Stimulated activated CD4-positive, alpha-beta T cell treated with anti-CD3 and anti-CD28 coated beads, TNF-alpha, amount 100 ng/mL, for 24 hours (primary cell): ENCODE measurements at regions not wholly inside any gene's neighbourhood (a gene's known extent, or its start where the extent isn't known, plus 50 kb on each side); places are given as distances from the start of the nearest gene placed in this dataset.
"Not testable (repeated sequence)": the region's sequence is repeated elsewhere in the genome, so short reads cannot be mapped to it uniquely, and the experiment has no call there.

Experiments
- DNase-seq, 3 experiments: peaks; one replicate each; pipeline ENCODE4 v3.0.0-alpha.2; 2020; ENCODE audit warnings: low read depth in 3 of 3

- DNase-seq: no peak
These were observed 52.6 kb upstream of the JUN start for GRCh38 chr1:58836408-58836807.

GRCh38 chr1:58837886-58838285 lies 54.0 kb upstream of the JUN start:
- DNase-seq: no peak

- DNase-seq: no peak
These were observed 55.4 kb upstream of the JUN start for GRCh38 chr1:58839147-58839795.

- no peak for DNase-seq
These were observed 56.3 kb upstream of the JUN start for GRCh38 chr1:58839846-58840835.

- DNase-seq: no peak
These were observed 57.6 kb upstream of the JUN start for GRCh38 chr1:58841455-58841854.

- DNase-seq: no peak
These were observed 59.1 kb upstream of the JUN start for GRCh38 chr1:58842941-58843340.

GRCh38 chr1:58844176-58844575 lies 60.3 kb upstream of the JUN start:
- DNase-seq: no peak

- no peak for DNase-seq
These were observed 62.1 kb upstream of the JUN start for GRCh38 chr1:58845942-58846341.

GRCh38 chr1:58848818-58849411 lies 65.1 kb upstream of the JUN start:
- no peak for DNase-seq

- no peak for DNase-seq
These were observed 65.7 kb upstream of the JUN start for GRCh38 chr1:58849551-58849950.

GRCh38 chr1:58850636-58851035 lies 66.8 kb upstream of the JUN start:
- no peak for DNase-seq

GRCh38 chr1:58852731-58853485 lies 69.1 kb upstream of the JUN start:
- no peak for DNase-seq

- DNase-seq: no peak
These were observed 70.7 kb upstream of the JUN start for GRCh38 chr1:58854576-58854975.

GRCh38 chr1:58855274-58856165 lies 71.7 kb upstream of the JUN start:
- no peak for DNase-seq

- not testable (repeated sequence) for DNase-seq
These were observed 72.4 kb upstream of the JUN start for GRCh38 chr1:58856281-58856680.

GRCh38 chr1:58857680-58858673 lies 74.1 kb upstream of the JUN start:
- no peak for DNase-seq

GRCh38 chr1:58859769-58860485 lies 76.1 kb upstream of the JUN start:
- no peak for DNase-seq

- DNase-seq: no peak
These were observed 77.2 kb upstream of the JUN start for GRCh38 chr1:58861076-58861475.

GRCh38 chr1:58861506-58861905 lies 77.7 kb upstream of the JUN start:
- DNase-seq: no peak
